Neuron (in vitro differentiated cells): ENCODE measurements at regions not wholly inside any gene's neighbourhood (a gene's known extent, or its start where the extent isn't known, plus 50 kb on each side); places are given as distances from the start of the nearest gene placed in this dataset.
"Not testable (repeated sequence)": the region's sequence is repeated elsewhere in the genome, so short reads cannot be mapped to it uniquely, and the experiment has no call there.

Source experiments
- H2AFZ ChIP-seq: one replicate; pipeline ENCODE4 v1.6.1; 2013; ENCODE audit warnings: low read depth, mild to moderate bottlenecking, inconsistent platforms, low read length, moderate library complexity
- H3K27me3 ChIP-seq: one replicate; pipeline ENCODE4 v1.6.1; 2013; ENCODE audit warnings: low read length; ENCODE audit not compliant: insufficient read depth
- H3K36me3 ChIP-seq: one replicate; pipeline ENCODE4 v1.6.1; 2013; ENCODE audit warnings: low read length; ENCODE audit not compliant: insufficient read depth
- H3K4me1 ChIP-seq: one replicate; pipeline ENCODE4 v1.6.1; 2013; ENCODE audit warnings: low read length; ENCODE audit not compliant: insufficient read depth
- H3K4me3 ChIP-seq: 2 replicates; pipeline ENCODE4 v1.5.1; 2013; ENCODE audit warnings: mild to moderate bottlenecking, low read length, moderate library complexity
- H3K9me3 ChIP-seq: one replicate; pipeline ENCODE4 v1.6.1; 2013; ENCODE audit warnings: low read length

DNA sequence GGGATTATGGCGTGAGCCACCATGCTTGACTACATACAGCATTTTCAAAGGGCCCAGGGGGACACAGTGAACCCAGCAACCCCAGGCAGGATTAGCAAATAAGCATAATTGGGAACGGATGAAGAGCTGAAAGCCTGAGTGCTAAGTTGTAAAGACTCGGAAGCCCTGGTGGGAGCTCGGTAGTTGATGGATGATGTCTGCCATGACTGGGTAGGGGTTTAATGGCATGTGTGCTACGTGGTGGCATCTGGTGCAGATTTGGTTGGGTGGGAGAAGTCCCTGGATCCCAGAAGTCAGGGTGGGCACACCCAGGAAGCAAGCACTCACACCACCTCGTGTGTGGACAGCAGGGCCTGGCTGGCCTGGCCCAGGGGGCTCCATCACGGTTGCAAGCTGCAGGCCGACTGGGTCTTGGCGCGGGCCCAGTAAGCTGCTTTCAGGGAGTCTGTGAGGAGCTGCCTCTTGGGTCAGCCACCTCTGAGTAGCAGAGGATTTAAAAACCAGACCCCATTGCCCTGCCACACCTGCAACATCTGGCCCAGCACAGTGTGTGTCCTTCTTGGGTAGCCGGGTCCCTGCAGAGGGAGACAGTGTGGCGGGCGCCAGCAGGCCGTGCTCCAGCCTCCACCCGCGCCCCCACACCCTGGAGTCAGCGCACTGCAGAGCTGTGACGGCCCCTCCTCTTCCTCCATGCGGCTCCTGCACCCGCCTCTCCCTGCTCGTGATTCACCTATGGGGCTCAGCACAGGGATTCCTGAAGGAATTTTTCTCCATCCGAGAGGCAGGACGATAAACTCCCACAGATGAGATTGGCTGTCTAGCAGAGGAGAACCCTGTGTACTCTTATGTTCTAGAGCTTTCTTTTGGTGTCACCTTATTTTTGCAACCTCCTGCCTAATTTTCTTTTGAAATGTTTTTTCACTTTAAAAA lies 159.2 kb downstream of the LAT start:
- not testable (repeated sequence) for H3K36me3 ChIP-seq, H3K4me1 ChIP-seq, H3K4me3 ChIP-seq, H3K9me3 ChIP-seq, H3K27me3 ChIP-seq, H2AFZ ChIP-seq

DNA sequence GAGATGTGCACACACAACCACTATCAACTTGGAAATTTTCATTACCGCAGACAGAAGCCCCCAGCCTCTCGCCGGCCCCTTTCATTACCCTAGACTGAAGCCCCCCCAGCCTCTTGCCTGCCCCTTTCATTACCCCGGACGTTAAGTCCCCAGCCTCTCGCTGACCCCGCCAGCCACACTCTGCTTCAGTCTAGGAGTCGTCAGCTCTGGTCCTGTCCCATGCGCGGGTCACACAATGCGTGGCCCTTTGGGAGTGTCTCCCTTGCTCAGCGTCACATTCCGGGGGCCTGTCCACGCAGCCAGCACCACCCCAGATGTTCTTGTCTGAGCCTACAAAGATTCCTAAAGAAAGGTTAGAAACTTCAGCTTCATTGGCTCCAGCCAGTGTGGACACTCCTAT lies 157.7 kb downstream of the LAT start:
- not testable (repeated sequence) for H2AFZ ChIP-seq, H3K4me1 ChIP-seq, H3K27me3 ChIP-seq, H3K4me3 ChIP-seq, H3K9me3 ChIP-seq, H3K36me3 ChIP-seq

DNA sequence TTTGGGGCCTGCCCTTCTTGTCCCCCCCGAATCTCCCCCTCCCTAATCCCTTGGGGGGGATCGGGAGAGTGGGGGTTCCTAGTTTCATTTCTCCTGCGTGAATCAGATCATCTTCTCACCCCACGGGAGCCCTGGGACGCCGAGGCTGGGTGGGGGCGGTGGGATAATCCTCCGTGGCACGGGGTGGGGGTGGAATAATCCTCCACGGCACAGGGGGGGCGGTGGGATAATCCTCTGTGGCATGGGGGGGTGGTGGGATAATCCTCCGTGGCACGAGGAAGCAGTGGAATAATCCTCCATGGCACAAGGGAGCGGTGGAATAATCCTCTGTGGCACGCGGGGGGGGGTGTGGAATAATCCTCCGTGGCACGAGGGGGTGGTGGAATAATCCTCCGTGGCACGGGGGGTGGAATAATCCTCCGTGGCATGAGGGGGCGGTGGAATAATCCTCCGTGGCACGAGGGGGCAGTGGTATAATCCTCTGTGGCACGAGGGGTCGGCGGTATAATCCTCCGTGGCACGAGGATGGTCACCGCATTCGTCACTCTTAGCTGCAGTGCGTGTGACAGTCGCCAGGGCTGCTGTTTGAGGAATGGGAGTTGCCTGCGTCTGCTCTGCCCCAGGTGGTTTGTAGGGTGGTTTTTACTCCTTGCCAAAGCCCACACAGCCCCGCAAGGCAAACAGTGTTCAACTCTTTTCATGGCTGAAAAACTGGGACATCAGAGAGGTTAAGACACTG lies 156.9 kb downstream of the LAT start:
- Histone ChIP-seq H3K27me3 (no peaks in the 10 kb centered on the region), H3K4me3 (no peak overlapping the region), H3K9me3 (no peaks in the 10 kb centered on the region), H2AFZ (no peak overlapping the region), H3K36me3 (no peaks in the 10 kb centered on the region), H3K4me1 (no peaks in the 10 kb centered on the region)

DNA sequence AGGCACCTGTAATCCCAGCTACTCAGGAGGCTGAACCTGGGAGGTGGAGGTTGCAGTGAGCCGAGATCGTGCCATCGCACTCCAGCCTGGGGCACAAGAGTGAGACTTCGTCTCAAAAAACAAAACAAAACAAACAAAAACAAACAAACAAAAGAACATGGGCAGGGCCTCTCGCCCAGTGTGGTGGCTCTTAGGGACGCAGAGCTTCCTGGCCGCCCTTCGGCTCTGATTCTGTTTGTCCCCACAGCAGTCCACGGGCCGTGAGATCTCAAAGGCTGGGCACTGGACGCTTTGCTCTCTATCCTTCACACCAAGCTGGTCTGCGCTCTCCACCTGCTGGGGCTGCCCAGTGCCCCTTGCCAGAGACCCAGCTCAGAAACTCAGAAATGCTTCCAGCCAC lies 156.3 kb downstream of the LAT start:
- H3K4me3 ChIP-seq, H3K27me3 ChIP-seq, H3K4me1 ChIP-seq, H3K36me3 ChIP-seq, H2AFZ ChIP-seq, H3K9me3 ChIP-seq: not testable (repeated sequence)

DNA sequence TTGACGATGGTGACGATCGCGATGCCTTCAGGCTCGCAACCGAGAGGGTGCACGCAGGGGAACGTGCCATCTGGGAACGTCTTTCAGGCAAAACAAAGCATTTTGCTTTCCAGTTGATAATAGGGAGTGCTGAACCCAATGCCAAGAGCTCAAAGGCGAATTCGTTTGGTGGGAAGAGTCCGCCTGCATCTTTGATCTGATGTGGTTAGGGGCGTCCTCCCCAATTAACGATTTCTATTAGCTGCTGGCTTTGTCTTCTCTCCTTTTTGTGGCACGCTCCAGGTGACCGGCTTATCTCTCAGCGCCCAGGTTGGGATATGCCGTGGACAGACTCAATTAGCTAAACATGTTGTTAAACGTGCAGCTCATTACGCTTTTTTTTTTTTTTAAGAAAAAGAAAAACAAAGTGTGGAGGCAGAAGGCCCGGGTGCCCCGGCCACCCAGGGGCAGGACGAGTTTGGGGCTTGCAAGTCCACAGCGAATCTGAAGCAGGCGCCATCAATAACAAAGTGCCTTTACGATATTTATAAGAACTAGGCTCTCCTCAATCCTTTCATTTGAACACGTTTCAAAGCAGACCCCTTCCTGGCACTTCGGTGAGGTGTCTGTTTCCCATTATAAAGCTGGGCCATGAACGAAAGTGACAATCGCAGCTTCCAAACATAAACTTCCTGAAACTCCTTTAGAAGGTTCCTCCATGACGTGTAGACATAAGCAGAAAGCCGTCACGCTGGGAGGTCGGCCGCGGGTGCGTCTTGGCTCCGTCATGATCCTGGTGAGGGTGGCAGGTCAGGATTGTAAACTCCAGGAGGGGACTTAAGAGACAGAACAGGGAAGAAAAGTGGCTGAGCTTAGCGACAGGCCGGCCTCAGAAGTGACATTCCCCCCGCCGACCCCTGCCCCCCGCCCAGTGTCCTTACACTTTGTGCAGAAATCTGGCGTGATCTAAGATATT lies 155.3 kb downstream of the LAT start:
- H2AFZ ChIP-seq, H3K27me3 ChIP-seq, H3K36me3 ChIP-seq, H3K4me1 ChIP-seq, H3K4me3 ChIP-seq, H3K9me3 ChIP-seq: not testable (repeated sequence)

DNA sequence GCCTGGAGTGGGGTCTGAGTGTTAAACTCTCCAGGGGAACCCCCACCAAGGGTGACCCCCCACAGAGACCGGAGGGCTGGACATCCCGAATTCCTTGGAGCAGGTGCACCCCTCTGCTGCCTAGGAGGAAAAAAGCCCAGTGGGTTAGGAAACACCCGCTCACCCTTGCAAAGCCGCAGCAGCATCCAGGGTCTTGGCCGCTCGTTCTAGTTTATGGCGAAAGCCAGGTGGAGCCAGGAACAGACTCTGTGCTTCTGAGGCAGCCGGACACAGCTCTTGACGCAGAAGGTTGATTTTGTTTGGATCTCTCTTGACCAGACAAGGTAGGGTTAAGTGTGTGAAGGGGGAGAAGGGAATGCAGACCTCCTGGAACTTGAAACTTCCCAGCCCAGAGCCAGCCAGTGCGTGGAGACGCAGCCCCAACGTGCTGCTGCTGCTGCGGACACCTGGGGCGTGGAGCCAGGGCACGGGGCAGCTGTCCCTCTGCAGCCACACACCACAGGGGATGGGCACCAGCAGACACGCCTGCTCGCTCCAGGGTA lies 154.5 kb downstream of the LAT start:
- no peaks in the 10 kb centered on the region for H3K4me1 ChIP-seq
- H3K4me3 ChIP-seq, result no peak overlapping the region
- no peaks in the 10 kb centered on the region for H3K27me3 ChIP-seq
- H3K9me3 ChIP-seq, result no peaks in the 10 kb centered on the region
- no peak overlapping the region for H2AFZ ChIP-seq
- H3K36me3 ChIP-seq, result no peaks in the 10 kb centered on the region

DNA sequence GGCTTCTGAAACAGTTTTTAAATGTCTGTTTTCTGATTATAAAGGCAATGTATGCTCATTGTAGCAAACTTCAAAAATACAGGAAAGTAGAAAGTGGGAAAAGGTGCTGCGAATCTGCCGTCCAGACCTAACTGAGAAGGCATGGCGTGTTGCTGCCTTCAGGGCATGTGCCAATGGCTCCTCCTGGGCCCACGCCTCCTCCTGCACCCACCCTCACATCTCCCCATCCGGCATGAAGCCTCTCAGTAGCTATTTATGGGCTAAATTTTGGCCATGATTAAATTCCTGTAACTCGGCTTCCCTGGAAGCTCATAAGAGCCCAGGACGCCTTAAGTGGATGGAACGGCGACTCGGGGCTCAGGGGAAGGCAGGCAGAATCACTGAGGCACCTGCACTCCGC lies 153.8 kb downstream of the LAT start:
- not testable (repeated sequence) for H3K4me1 ChIP-seq, H3K36me3 ChIP-seq, H2AFZ ChIP-seq, H3K4me3 ChIP-seq, H3K27me3 ChIP-seq, H3K9me3 ChIP-seq

DNA sequence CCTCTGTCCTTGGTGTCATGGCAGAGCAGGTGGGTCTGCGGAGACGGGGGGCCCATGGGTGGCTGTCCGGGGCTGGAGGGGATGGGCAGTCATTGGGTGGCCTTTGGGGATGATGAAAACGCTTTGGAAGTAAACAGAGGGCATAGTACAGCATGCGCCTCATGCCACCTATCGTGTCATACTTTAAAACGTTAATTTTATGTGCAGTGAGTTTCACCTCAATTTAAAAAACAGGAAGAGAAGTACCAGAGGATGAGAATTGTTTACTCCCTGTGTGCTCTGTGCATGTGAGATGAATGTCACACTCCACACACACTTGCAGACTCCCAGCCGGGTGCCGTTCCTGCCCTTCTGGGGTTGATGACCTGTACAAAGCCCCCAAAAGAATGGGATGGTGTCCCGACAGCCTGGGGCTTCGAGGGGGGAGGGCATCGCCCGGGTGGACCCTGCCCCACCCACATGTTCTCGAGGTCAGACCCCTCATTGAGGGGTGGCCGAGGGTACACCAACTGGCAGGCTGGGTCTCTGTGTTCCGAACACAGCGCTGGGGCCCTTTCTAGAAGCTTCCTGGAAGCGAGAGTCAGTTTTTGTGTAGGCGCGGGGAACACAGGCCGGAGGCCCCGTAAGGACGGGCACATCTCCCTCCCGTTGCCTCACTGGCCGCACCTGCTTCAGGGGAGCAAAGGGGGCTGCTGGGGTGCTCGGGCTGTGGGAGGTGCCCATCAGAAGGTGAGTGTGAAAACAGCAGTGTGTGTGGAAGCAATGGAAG lies 153.2 kb downstream of the LAT start:
- not testable (repeated sequence) for H3K4me1 ChIP-seq, H3K9me3 ChIP-seq, H3K27me3 ChIP-seq, H3K4me3 ChIP-seq, H2AFZ ChIP-seq, H3K36me3 ChIP-seq

DNA sequence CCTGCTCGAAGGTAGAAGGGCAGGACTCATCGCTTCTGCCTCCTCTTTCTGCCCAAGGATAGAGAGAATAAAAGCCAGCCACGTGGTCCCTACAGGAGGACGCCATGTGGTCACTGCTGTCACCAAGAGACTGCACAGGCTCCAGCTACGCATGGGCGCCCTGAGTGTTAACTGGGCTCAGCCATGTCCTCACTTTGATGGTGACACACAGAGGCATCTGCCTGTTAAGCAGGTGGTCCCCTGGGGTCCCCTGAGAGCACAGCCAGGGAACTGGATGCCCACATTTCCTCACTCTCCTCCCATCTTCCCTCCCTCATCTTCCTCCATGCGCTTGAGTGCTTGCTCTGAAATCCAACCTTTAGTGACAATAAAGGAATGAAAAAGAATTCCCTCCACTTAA lies 152.6 kb downstream of the LAT start:
- not testable (repeated sequence) for H3K4me3 ChIP-seq, H3K36me3 ChIP-seq, H3K9me3 ChIP-seq, H3K27me3 ChIP-seq, H3K4me1 ChIP-seq, H2AFZ ChIP-seq

DNA sequence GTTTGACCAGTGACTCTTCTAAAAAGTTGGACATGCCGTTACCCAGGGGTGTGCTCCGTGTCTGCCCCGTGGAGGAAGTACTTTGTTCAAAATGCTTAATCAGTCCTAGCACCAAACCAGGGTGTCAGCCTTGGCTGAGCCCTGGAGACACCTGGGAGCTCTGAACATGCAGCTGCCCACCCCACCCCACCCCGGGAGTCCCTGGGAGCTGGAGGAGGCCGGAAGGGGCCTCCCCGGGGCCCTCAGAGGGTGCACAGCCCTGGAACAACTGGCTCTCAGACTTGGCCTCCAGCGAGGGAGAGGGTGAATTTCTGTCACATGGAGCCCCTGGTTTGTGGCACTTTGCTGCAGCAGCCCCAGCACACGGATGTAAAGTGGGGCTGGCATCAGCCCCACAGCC lies 152.1 kb downstream of the LAT start:
- not testable (repeated sequence) for H2AFZ ChIP-seq, H3K4me1 ChIP-seq, H3K4me3 ChIP-seq, H3K36me3 ChIP-seq, H3K9me3 ChIP-seq, H3K27me3 ChIP-seq

DNA sequence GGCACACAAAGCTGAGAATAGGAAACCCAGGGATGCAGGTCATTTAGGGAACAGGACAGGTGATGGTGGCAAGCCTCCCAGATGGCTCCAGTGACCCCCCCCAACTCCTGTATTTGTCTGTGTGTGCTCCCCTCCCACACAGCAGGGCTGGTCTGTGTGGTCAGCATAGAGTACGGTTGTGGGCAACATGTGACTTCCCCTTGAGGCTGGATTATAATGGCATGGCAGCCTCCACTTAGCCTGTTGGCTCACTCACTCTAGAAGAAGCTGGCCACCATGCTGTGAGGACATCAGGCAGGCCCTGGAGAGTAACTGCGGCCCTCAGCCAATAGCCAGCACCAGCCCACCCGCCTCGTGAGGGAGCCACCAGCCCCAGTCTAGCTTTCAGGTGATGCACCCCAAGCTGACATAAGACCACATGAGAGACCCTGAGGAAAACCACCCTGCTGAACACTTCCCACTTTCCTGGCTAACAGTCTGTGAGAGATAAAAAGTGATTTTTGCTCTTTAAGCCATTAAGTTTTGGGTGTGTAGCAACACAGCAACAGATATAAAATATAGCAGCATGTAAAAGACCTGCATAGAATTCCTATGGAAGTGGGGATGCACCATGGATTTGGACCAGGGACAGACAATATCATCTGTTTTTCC lies 151.3 kb downstream of the LAT start:
- not testable (repeated sequence) for H3K36me3 ChIP-seq, H2AFZ ChIP-seq, H3K4me1 ChIP-seq, H3K27me3 ChIP-seq, H3K4me3 ChIP-seq, H3K9me3 ChIP-seq

DNA sequence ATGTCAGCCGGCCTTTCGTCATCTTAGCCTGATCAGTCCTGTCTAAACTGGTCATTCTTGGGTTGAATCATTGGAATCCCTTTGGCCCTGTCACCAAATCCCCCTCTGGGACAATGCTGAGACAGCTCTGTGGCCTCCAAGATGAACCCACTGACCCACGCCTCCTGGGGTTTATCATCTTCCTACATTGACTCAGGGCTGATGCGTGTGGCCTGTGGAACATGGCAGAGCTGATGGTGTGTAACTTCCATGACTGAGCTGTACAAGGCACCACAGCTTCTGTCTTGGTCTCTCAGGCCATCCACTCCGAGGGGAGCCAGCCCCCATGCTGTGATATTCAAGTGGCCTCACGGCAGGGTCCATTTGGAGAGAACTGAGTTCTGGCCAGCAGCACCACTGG lies 150.2 kb downstream of the LAT start:
- H2AFZ ChIP-seq, H3K4me1 ChIP-seq, H3K4me3 ChIP-seq, H3K36me3 ChIP-seq, H3K9me3 ChIP-seq, H3K27me3 ChIP-seq: not testable (repeated sequence)
